H1 (cell line): ENCODE measurements at regions not wholly inside any gene's neighbourhood (a gene's known extent, or its start where the extent isn't known, plus 50 kb on each side); places are given as distances from the start of the nearest gene placed in this dataset.

Experiments used
- CBX8 ChIP-seq: fragments of 300-800, 300-1000 bp; sonication (generic); IDR thresholded peaks from 2 replicates; pipeline ENCODE4 v1.7.1; 2016; ENCODE audit warnings: low read depth, low read length, borderline replicate concordance
- CTBP2 ChIP-seq: IDR thresholded peaks from 2 replicates; pipeline ENCODE4 v1.7.0; 2011; ENCODE audit warnings: borderline replicate concordance, mild to moderate bottlenecking, moderate library complexity, mixed read lengths, low read length; ENCODE audit not compliant: insufficient read depth, insufficient read length
- JUN ChIP-seq: IDR thresholded peaks from 2 replicates; pipeline ENCODE4 v1.6.1; 2011; ENCODE audit warnings: low read depth, mild to moderate bottlenecking, improper control_type of control experiment, low read length
- PHF8 ChIP-seq: fragments of 200-600 bp; sonication (generic); conservative IDR thresholded peaks from 2 replicates; pipeline ENCODE4 v1.7.1; 2012; ENCODE audit warnings: low read depth, mild to moderate bottlenecking, inconsistent platforms, low read length, moderate library complexity
- SP2 ChIP-seq: IDR thresholded peaks from 2 replicates; pipeline ENCODE4 v1.6.1; 2012; ENCODE audit warnings: mild to moderate bottlenecking, low read length, inconsistent platforms
- TEAD4 ChIP-seq: IDR thresholded peaks from 2 replicates; pipeline ENCODE4 v1.6.1; 2012; ENCODE audit warnings: low read depth, low read length, inconsistent platforms, mixed read lengths

DNA sequence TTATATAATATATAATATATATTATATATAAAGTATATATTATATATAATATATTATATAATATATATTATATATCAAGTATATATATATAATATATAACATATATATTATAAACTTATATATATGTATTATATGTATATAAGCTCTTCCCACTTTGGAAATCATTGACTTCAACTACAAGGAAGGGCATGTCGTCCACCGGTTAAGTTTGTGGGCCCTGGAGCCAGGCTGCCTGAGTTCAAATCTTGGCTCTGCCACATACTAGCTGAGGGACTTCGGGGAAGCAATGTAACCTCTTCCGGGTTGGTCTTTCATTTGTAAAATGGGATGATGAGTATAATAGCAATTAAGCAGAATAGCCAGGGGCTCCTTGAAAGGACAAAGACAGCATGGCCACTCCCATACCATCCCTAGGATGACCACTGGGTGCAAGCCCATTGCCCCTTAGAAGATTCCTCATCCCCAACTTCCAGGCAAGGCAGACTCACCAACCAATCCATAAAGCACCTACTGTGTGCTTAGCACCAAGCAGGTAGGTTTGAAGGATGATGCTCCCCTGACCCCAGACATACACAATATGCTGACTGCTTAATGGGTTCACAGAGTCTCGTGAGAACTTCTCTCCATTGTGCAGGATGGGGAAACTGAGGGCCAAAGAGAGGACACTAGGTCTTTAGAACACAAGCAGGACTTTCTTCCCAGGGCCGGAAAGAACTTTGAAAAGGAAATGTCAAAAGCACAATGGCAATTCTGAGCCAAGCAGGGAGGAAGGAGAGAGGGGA is 163.2 kb downstream of the MRPL14 start (continued):
- TF ChIP-seq JUN (no peak), CBX8 (no peak), TEAD4 (no peak), PHF8 (no peak), SP2 (no peak), CTBP2 (no peak)
